DND-41 (cell line): ENCODE measurements at regions not wholly inside any gene's neighbourhood (a gene's known extent, or its start where the extent isn't known, plus 50 kb on each side); places are given as distances from the start of the nearest gene placed in this dataset.

Experiments used
- CTCF ChIP-seq: IDR thresholded peaks from 2 replicates; pipeline ENCODE4 v1.5.1; 2012; ENCODE audit warnings: borderline replicate concordance, low read length, moderate library complexity, mild to moderate bottlenecking; ENCODE audit not compliant: poor library complexity, severe bottlenecking; ENCODE audit errors: extremely low read depth
- EZH2 ChIP-seq: IDR thresholded peaks from 3 replicates; pipeline ENCODE4 v1.6.1; 2012; ENCODE audit warnings: borderline replicate concordance, low read depth, mild to moderate bottlenecking, moderate library complexity, low read length, inconsistent platforms; ENCODE audit not compliant: severe bottlenecking

GRCh38 chr5:174892742-174893141, 168.4 kb downstream of the MSX2 start:
- no peak for TF ChIP-seq CTCF
- TF ChIP-seq EZH2, result no peak
